H1 (cell line): ENCODE measurements at regions not wholly inside any gene's neighbourhood (a gene's known extent, or its start where the extent isn't known, plus 50 kb on each side); places are given as distances from the start of the nearest gene placed in this dataset.

Experiments
- CTCF ChIA-PET: fragments of 300-600 bp; sonication (Branson Sonifier 250); formaldehyde crosslinking; loops from one replicate; lab custom pipeline; 2021; ENCODE audit not compliant: partially characterized antibody; lab: Charles Lee
- POLR2A ChIA-PET: fragments of 300-600 bp; sonication (Branson Sonifier 250); formaldehyde crosslinking; loops from one replicate; lab custom pipeline; 2021; ENCODE audit warnings: inconsistent platforms; ENCODE audit not compliant: partially characterized antibody; lab: Charles Lee
- DNase-seq, 2 experiments: peaks; one replicate each; pipeline versions ENCODE4 v3.0.0 to v3.0.0-alpha.2; 2010 to 2022; ENCODE audit warnings: low spot score in 2 of 2, low read depth in 1 of 2, mixed read lengths in 1 of 2
- FAIRE-seq: peaks from 2 replicates; lab custom pipeline; 2011; peaks lifted over from hg19 to GRCh38; lab: Jason Lieb, UNC
- H2AFZ ChIP-seq: 2 replicates; pipeline ENCODE4 v1.8.1; 2012; ENCODE audit warnings: low read length, inconsistent platforms
- H2AK5ac ChIP-seq: 2 replicates; pipeline ENCODE4 v1.6.1; 2013; ENCODE audit warnings: low read depth, low read length
- H2BK120ac ChIP-seq: replicated peaks from 2 replicates; pipeline ENCODE3; 2013; ENCODE audit warnings: low read depth, low read length, inconsistent platforms
- H2BK12ac ChIP-seq: 2 replicates; pipeline ENCODE4 v1.6.1; 2013; ENCODE audit warnings: low read depth, low read length
- H2BK15ac ChIP-seq: 2 replicates; pipeline ENCODE4 v1.6.1; 2013; ENCODE audit warnings: low read length
- H2BK20ac ChIP-seq: 2 replicates; pipeline ENCODE4 v1.6.1; 2013; ENCODE audit warnings: low read length
- H2BK5ac ChIP-seq: 2 replicates; pipeline ENCODE4 v1.6.1; 2013; ENCODE audit warnings: low read depth, low read length
- H3K14ac ChIP-seq: 2 replicates; pipeline ENCODE4 v1.6.1; 2013; ENCODE audit warnings: inconsistent platforms; ENCODE audit not compliant: insufficient read length
- H3K18ac ChIP-seq: 2 replicates; pipeline ENCODE4 v1.6.1; 2013; ENCODE audit warnings: low read length; ENCODE audit errors: extremely low read depth
- H3K23ac ChIP-seq: 2 replicates; pipeline ENCODE4 v1.6.1; 2013; ENCODE audit warnings: inconsistent platforms; ENCODE audit not compliant: insufficient read length
- H3K23me2 ChIP-seq: 2 replicates; pipeline ENCODE4 v1.6.1; 2013; ENCODE audit warnings: low read depth, low read length
- H3K27ac ChIP-seq: 2 replicates; pipeline ENCODE4 v1.6.1; 2011; ENCODE audit warnings: low read depth, low read length, inconsistent platforms
- H3K27me3 ChIP-seq, 4 experiments: replicated peaks in 1 of 4; 1 replicate in 1 of 4; 2 replicates in 3 of 4; pipeline versions ENCODE4 v1.6.1 to v1.8.1; 2011 to 2013; ENCODE audit warnings: low read length in 3 of 4, mild to moderate bottlenecking in 3 of 4, inconsistent platforms in 2 of 4, mixed read lengths in 2 of 4, moderate library complexity in 1 of 4; ENCODE audit not compliant: control insufficient read depth in 3 of 4, insufficient read depth in 3 of 4; ENCODE audit errors: extremely low read depth in 1 of 4
- H3K36me3 ChIP-seq, 4 experiments: 2 replicates each; pipeline versions ENCODE4 v1.6.1 to v1.8.1; 2011 to 2013; ENCODE audit warnings: mild to moderate bottlenecking in 4 of 4, low read length in 3 of 4, moderate library complexity in 2 of 4, control low read depth in 1 of 4, inconsistent platforms in 1 of 4; ENCODE audit not compliant: insufficient read depth in 4 of 4, control insufficient read depth in 2 of 4
- H3K4ac ChIP-seq: replicated peaks from 2 replicates; pipeline ENCODE3; 2013; ENCODE audit warnings: low read length, low read depth, mixed read lengths, inconsistent platforms; ENCODE audit not compliant: insufficient read length
- H3K4me1 ChIP-seq, 4 experiments: replicated peaks in 1 of 4; 1 replicate in 1 of 4; 2 replicates in 3 of 4; pipeline versions ENCODE4 v1.6.1 to v1.8.1; 2011 to 2013; ENCODE audit warnings: low read length in 3 of 4, inconsistent platforms in 2 of 4, mixed read lengths in 1 of 4; ENCODE audit not compliant: insufficient read depth in 4 of 4, control insufficient read depth in 3 of 4
- H3K4me2 ChIP-seq, 2 experiments: 2 replicates each; pipeline versions ENCODE4 v1.6.1 to v1.8.1; 2011 to 2013; ENCODE audit warnings: low read depth in 2 of 2, low read length in 2 of 2, control low read depth in 1 of 2, inconsistent platforms in 1 of 2, mild to moderate bottlenecking in 1 of 2; ENCODE audit not compliant: insufficient read depth in 1 of 2
- H3K4me3 ChIP-seq, 4 experiments: fragments of 200-600, 300-600 bp in 1 of 4; sonication (generic), shearing (Covaris generic), sonication (Bioruptor Twin) in 1 of 4; 2 replicates each; pipeline versions ENCODE4 v1.5.1 to v1.8.1; 2011 to 2016; ENCODE audit warnings: low read length in 4 of 4, low read depth in 3 of 4, control low read depth in 2 of 4, inconsistent platforms in 2 of 4, mild to moderate bottlenecking in 2 of 4, mixed read lengths in 1 of 4, moderate library complexity in 1 of 4; ENCODE audit not compliant: insufficient read depth in 2 of 4; ENCODE audit errors: extremely low read depth in 1 of 4
- H3K56ac ChIP-seq: replicated peaks from 2 replicates; pipeline ENCODE3; 2013; ENCODE audit warnings: low read depth, mild to moderate bottlenecking, mixed read lengths, low read length, inconsistent platforms; ENCODE audit not compliant: insufficient read length
- H3K79me1 ChIP-seq: 2 replicates; pipeline ENCODE4 v1.6.1; 2013; ENCODE audit warnings: low read depth, low read length, control low read depth
- H3K79me2 ChIP-seq, 2 experiments: 2 replicates each; pipeline versions ENCODE4 v1.6.1 to v1.8.1; 2012 to 2013; ENCODE audit warnings: low read length in 2 of 2, mild to moderate bottlenecking in 2 of 2, inconsistent platforms in 1 of 2; ENCODE audit not compliant: insufficient read depth in 2 of 2, control insufficient read depth in 1 of 2
- H3K9ac ChIP-seq, 4 experiments: replicated peaks in 1 of 4; 1 replicate in 1 of 4; 2 replicates in 3 of 4; pipeline versions ENCODE4 v1.6.1 to v1.8.1; 2011 to 2013; ENCODE audit warnings: low read depth in 3 of 4, low read length in 3 of 4, control low read depth in 2 of 4, mild to moderate bottlenecking in 2 of 4, moderate library complexity in 2 of 4, inconsistent platforms in 1 of 4; ENCODE audit errors: extremely low read depth in 1 of 4
- H3K9me3 ChIP-seq, 2 experiments: 2 replicates each; pipeline versions ENCODE4 v1.6.1 to v1.8.1; 2012 to 2013; ENCODE audit warnings: mild to moderate bottlenecking in 2 of 2, moderate library complexity in 2 of 2, control low read depth in 1 of 2, inconsistent platforms in 1 of 2, low read depth in 1 of 2, low read length in 1 of 2, mixed read lengths in 1 of 2; ENCODE audit not compliant: insufficient read depth in 2 of 2
- H4K20me1 ChIP-seq, 2 experiments: replicated peaks in 1 of 2; 2 replicates each; pipeline versions ENCODE3 to v1.8.1; 2011 to 2013; ENCODE audit warnings: inconsistent platforms in 2 of 2, low read length in 2 of 2, mild to moderate bottlenecking in 1 of 2; ENCODE audit not compliant: insufficient read depth in 2 of 2, control insufficient read depth in 1 of 2
- H4K5ac ChIP-seq: 2 replicates; pipeline ENCODE4 v1.6.1; 2013; ENCODE audit warnings: low read length, low read depth, mixed read lengths, inconsistent platforms; ENCODE audit not compliant: insufficient read length
- H4K8ac ChIP-seq: 2 replicates; pipeline ENCODE4 v1.8.0; 2013; ENCODE audit warnings: mild to moderate bottlenecking, moderate library complexity, low read length, inconsistent platforms; ENCODE audit not compliant: insufficient read depth; ENCODE audit errors: extremely low read depth
- H4K91ac ChIP-seq: replicated peaks from 2 replicates; pipeline ENCODE3; 2013; ENCODE audit warnings: low read length, mixed read lengths, inconsistent platforms; ENCODE audit not compliant: insufficient read length
- CTBP2 ChIP-seq: IDR thresholded peaks from 2 replicates; pipeline ENCODE4 v1.7.0; 2011; ENCODE audit warnings: borderline replicate concordance, mild to moderate bottlenecking, moderate library complexity, mixed read lengths, low read length; ENCODE audit not compliant: insufficient read depth, insufficient read length
- GTF2F1 ChIP-seq: IDR thresholded peaks from 2 replicates; pipeline ENCODE4 v1.6.1; 2012; ENCODE audit warnings: low read depth, low read length, improper control_type of control experiment, borderline replicate concordance
- KDM1A ChIP-seq: fragments of 200-600, 300-600 bp; sonication (generic); IDR thresholded peaks from 2 replicates; pipeline ENCODE4 v1.7.1; 2016; ENCODE audit warnings: mild to moderate bottlenecking, low read length, borderline replicate concordance
- WGBS, 2 experiments: shearing (Covaris generic) in 1 of 2; methylation state at CpG; one replicate each; pipeline versions ENCODE4 v1.1.6 to v1.1.7; 2013 to 2015; ENCODE audit warnings: low lambda C conversion rate in 2 of 2, mixed read lengths in 2 of 2, inconsistent platforms in 1 of 2, low coverage in 1 of 2, missing lambda C conversion rate in 1 of 2; ENCODE audit not compliant: insufficient replicate concordance in 2 of 2, insufficient coverage in 1 of 2, insufficient read length in 1 of 2; ENCODE audit errors: extremely low coverage in 1 of 2, missing lambda C conversion rate in 1 of 2; 5-methylcytosine and 5-hydroxymethylcytosine counted together

DNA sequence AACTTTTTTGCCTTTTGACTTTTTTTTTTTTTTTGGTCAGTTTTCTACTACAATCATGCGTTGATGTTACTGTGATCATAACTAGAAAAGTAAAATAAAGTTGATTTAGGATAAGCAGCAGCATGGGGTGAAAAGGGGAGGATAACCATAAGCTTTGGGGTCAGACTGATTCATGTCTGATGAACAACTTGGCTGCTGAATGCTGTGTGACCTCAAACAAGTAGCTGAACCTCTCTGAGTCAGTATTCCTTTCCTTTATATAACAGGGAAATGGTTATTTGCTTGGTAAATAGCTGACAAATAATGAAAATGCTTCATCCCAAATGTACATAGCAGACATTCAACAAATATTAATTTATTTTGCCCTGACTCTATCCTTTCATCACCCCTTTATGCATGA lies 413.0 kb downstream of the VRK1 start:
- Histone ChIP-seq H4K20me1 (no peaks in the 10 kb centered on the region), H3K79me1 (no peaks in the 10 kb centered on the region), H3K36me3 (no peaks in the 10 kb centered on the region), H3K4me3 (no peak overlapping the region), H3K4ac (no peak overlapping the region), H3K14ac (no peak overlapping the region), H2BK120ac (no peak overlapping the region), H3K56ac (no peak overlapping the region), H3K79me2 (no peaks in the 10 kb centered on the region), H4K91ac (no peak overlapping the region), H2BK15ac (no peak overlapping the region), H3K23me2 (no peaks in the 10 kb centered on the region), H3K9me3 (no peaks in the 10 kb centered on the region), H3K9ac (no peak overlapping the region), H3K23ac (no peak overlapping the region), H3K27ac (no peak overlapping the region), H3K4me1 (no peaks in the 10 kb centered on the region), H4K8ac (no peak overlapping the region), H2AFZ (no peak overlapping the region), H4K5ac (no peak overlapping the region), H3K18ac (no peak overlapping the region), H2AK5ac (no peak overlapping the region), H3K27me3 (no peaks in the 10 kb centered on the region), H2BK5ac (no peak overlapping the region), H2BK20ac (no peak overlapping the region), H3K4me2 (no peak overlapping the region), H2BK12ac (no peak overlapping the region)
- DNase-seq = no peak
- CTCF ChIA-PET = no interaction called here
- POLR2A ChIA-PET = no interaction called here
- 100% methylated on average over 1 of the region's 1 CpG; no CpG with 5 or more reads in 1 of the 2 experiments for WGBS, 2 experiments
- FAIRE-seq = no peak
- TF ChIP-seq CTBP2 (no peak), GTF2F1 (no peak), KDM1A (peak; percentile 65)
